ENCODE measurements at regions not wholly inside any gene's neighbourhood (a gene's known extent, or its start where the extent isn't known, plus 50 kb on each side); places are given as distances from the start of the nearest gene placed in this dataset.

GRCh38 chr14:94880876-94881275 is 111.0 kb upstream of the GSC start:
- no peaks in the 10 kb centered on the region for H3K27me3 Mint-ChIP-seq (ENCODE audit: insufficient read depth)
- H3K27ac Mint-ChIP-seq: no peak overlapping the region
- no peaks in the 10 kb centered on the region for H3K36me3 Mint-ChIP-seq (ENCODE audit: low read depth)
- H3K4me1 Mint-ChIP-seq (ENCODE audit: low read depth): no peaks in the 10 kb centered on the region
- no peak for DNase-seq (ENCODE audit: low spot score)
- no peaks in the 10 kb centered on the region for H3K9me3 Mint-ChIP-seq
- intact Hi-C loops (cut with micrococcal nuclease): no loop called here
- H3K4me3 Mint-ChIP-seq: no peak overlapping the region

DNA sequence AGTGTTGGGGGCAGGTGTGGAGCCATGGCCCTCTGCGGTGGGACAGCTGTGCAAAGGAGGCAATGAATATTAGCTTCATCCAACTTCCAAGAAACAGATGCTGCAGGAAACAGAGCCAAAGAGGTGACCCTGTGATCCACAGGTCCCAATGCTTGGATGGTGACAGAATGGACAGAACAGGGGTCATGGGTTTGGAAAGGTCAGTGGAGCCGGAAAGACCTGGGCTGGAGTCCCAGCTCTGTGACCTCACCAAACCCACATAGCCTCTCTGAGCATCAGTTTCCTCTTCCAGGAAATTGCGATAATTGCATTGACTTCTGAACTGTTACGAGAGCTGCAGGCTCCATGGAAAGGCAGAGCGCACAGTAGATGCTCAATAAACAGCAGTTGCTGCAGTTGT is 110.2 kb upstream of the GSC start:
- Mint-ChIP-seq H3K27ac (no peak overlapping the region), H3K9me3 (no peaks in the 10 kb centered on the region), H3K36me3 (ENCODE audit: low read depth) (no peaks in the 10 kb centered on the region), H3K4me1 (ENCODE audit: low read depth) (no peaks in the 10 kb centered on the region), H3K27me3 (ENCODE audit: insufficient read depth) (no peaks in the 10 kb centered on the region), H3K4me3 (no peak overlapping the region)
- no peak for DNase-seq (ENCODE audit: low spot score)
- intact Hi-C loops (cut with micrococcal nuclease): no loop called here

- Mint-ChIP-seq H3K9me3 (no peaks in the 10 kb centered on the region), H3K4me1 (ENCODE audit: low read depth) (no peaks in the 10 kb centered on the region), H3K4me3 (no peak overlapping the region), H3K27me3 (ENCODE audit: insufficient read depth) (no peaks in the 10 kb centered on the region), H3K36me3 (ENCODE audit: low read depth) (no peaks in the 10 kb centered on the region), H3K27ac (no peak overlapping the region)
- DNase-seq (ENCODE audit: low spot score): no peak
- intact Hi-C loops (cut with micrococcal nuclease): no loop called here
These were observed 109.6 kb upstream of the GSC start for GRCh38 chr14:94879537-94879936.

- H3K27ac Mint-ChIP-seq: no peak overlapping the region
- no peaks in the 10 kb centered on the region for H3K9me3 Mint-ChIP-seq
- H3K36me3 Mint-ChIP-seq (ENCODE audit: low read depth): no peaks in the 10 kb centered on the region
- H3K4me1 Mint-ChIP-seq (ENCODE audit: low read depth): no peaks in the 10 kb centered on the region
- intact Hi-C loops (cut with micrococcal nuclease): no loop called here
- no peak for DNase-seq (ENCODE audit: low spot score)
- no peaks in the 10 kb centered on the region for H3K27me3 Mint-ChIP-seq (ENCODE audit: insufficient read depth)
- no peak overlapping the region for H3K4me3 Mint-ChIP-seq
These were observed 106.4 kb upstream of the GSC start for GRCh38 chr14:94876306-94876705.

GRCh38 chr14:94875256-94875655 is 105.3 kb upstream of the GSC start:
- DNase-seq (ENCODE audit: low spot score): no peak
- no peaks in the 10 kb centered on the region for H3K27me3 Mint-ChIP-seq (ENCODE audit: insufficient read depth)
- no peaks in the 10 kb centered on the region for H3K36me3 Mint-ChIP-seq (ENCODE audit: low read depth)
- H3K4me1 Mint-ChIP-seq (ENCODE audit: low read depth): no peaks in the 10 kb centered on the region
- no peaks in the 10 kb centered on the region for H3K9me3 Mint-ChIP-seq
- H3K4me3 Mint-ChIP-seq: no peak overlapping the region
- intact Hi-C loops (cut with micrococcal nuclease): no loop called here
- H3K27ac Mint-ChIP-seq: no peak overlapping the region

DNA sequence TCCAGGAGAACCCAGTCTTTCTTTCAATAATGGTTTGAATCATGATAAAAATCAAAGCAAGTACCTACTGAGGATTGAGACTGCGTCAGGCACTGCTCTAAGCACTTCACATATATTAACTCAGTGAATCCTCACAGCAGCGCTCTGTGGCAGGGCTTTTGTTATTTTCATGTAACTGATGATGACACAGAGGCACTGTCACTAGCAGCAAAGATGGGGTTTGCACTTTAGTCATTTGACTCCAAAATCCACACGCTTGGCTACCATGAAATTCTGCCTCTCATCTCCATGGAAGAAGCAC is 98.8 kb upstream of the GSC start:
- no peaks in the 10 kb centered on the region for H3K9me3 Mint-ChIP-seq
- H3K4me3 Mint-ChIP-seq: no peak overlapping the region
- peaks cover 16% of the 10 kb centered on the region for H3K27me3 Mint-ChIP-seq (ENCODE audit: insufficient read depth)
- no peak overlapping the region for H3K27ac Mint-ChIP-seq
- H3K4me1 Mint-ChIP-seq (ENCODE audit: low read depth): no peaks in the 10 kb centered on the region
- intact Hi-C loops (cut with micrococcal nuclease): no loop called here
- no peak for DNase-seq (ENCODE audit: low spot score)
- no peaks in the 10 kb centered on the region for H3K36me3 Mint-ChIP-seq (ENCODE audit: low read depth)

DNA sequence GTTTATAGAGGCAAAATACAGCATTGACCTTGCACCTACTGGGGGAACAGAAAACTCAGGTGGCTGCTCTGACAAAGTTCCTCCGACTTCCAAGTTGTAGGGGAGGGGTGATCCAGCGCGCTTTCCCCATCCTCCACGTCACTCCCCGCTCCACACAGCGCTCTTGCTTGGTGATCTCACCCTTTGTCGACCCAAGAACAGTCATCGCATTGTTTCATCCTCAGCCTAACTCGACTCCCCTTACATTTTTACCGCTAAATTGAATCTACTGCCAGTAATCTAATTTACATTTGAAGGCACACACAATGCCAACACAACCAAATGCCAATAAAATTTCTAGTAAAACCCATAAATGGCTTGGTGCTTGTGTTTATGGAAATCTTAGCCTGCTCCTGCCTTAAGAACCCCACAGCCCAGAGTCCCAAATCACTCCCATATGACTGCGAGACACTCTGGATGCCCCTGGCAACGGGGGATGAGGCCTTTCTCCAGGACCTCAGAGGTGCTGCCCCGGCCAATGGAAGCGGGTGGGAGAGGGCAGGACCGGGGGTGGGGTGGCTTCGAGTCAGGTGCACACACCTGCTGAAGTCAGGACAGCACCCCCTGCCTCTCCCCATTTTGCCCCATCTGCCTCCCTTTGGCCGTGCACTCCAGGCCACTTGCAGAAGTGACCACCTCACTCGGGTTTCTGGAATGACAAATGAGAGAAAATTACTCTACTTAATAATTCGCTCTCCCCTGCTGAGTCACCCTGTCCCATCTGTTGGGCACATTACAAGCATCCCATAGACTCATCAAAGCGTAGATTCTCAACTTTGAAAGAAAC is 98.2 kb upstream of the GSC start:
- H3K27ac Mint-ChIP-seq: no peak overlapping the region
- peaks cover 16% of the 10 kb centered on the region for H3K27me3 Mint-ChIP-seq (ENCODE audit: insufficient read depth)
- no peak for DNase-seq (ENCODE audit: low spot score)
- H3K36me3 Mint-ChIP-seq (ENCODE audit: low read depth): no peaks in the 10 kb centered on the region
- H3K4me1 Mint-ChIP-seq (ENCODE audit: low read depth): no peaks in the 10 kb centered on the region
- H3K4me3 Mint-ChIP-seq: no peak overlapping the region
- no peaks in the 10 kb centered on the region for H3K9me3 Mint-ChIP-seq
- intact Hi-C loops (cut with micrococcal nuclease): no loop called here

DNA sequence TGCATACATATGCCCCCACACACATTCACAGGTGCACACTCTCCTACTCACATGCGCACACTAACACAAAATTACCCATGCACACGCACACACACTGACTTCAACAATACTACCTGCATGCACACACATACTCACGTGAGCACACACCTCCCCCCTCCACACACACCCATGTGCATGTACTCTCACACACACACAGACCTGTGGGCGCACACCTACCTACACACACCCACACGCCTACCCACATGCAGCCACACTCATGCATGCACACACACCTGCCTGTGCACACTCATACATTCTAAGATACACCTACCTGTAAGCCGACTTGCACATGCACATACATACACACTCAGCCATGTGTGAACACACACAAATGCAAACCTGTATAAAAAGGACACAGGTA is 97.3 kb upstream of the GSC start:
- H3K9me3 Mint-ChIP-seq: no peaks in the 10 kb centered on the region
- no peaks in the 10 kb centered on the region for H3K4me1 Mint-ChIP-seq (ENCODE audit: low read depth)
- intact Hi-C loops (cut with micrococcal nuclease): no loop called here
- no peak overlapping the region for H3K4me3 Mint-ChIP-seq
- DNase-seq (ENCODE audit: low spot score): no peak
- H3K27ac Mint-ChIP-seq: no peak overlapping the region
- H3K36me3 Mint-ChIP-seq (ENCODE audit: low read depth): no peaks in the 10 kb centered on the region
- H3K27me3 Mint-ChIP-seq (ENCODE audit: insufficient read depth): peaks cover 18% of the 10 kb centered on the region

- intact Hi-C loops (cut with micrococcal nuclease): no loop called here
- no peak for DNase-seq (ENCODE audit: low spot score)
- Mint-ChIP-seq H3K36me3 (ENCODE audit: low read depth) (no peaks in the 10 kb centered on the region), H3K27ac (no peak overlapping the region), H3K4me3 (no peak overlapping the region), H3K27me3 (ENCODE audit: insufficient read depth) (peaks cover 18% of the 10 kb centered on the region), H3K9me3 (no peaks in the 10 kb centered on the region), H3K4me1 (ENCODE audit: low read depth) (no peaks in the 10 kb centered on the region)
These were observed 94.7 kb upstream of the GSC start for GRCh38 chr14:94864387-94865195.

- H3K27ac Mint-ChIP-seq: no peak overlapping the region
- H3K27me3 Mint-ChIP-seq (ENCODE audit: insufficient read depth): peaks cover 15% of the 10 kb centered on the region
- DNase-seq (ENCODE audit: low spot score): no peak
- H3K36me3 Mint-ChIP-seq (ENCODE audit: low read depth): no peaks in the 10 kb centered on the region
- no peaks in the 10 kb centered on the region for H3K4me1 Mint-ChIP-seq (ENCODE audit: low read depth)
- intact Hi-C loops (cut with micrococcal nuclease): no loop called here
- no peak overlapping the region for H3K4me3 Mint-ChIP-seq
- H3K9me3 Mint-ChIP-seq: no peaks in the 10 kb centered on the region
These were observed 93.5 kb upstream of the GSC start for GRCh38 chr14:94863366-94863765.

DNA sequence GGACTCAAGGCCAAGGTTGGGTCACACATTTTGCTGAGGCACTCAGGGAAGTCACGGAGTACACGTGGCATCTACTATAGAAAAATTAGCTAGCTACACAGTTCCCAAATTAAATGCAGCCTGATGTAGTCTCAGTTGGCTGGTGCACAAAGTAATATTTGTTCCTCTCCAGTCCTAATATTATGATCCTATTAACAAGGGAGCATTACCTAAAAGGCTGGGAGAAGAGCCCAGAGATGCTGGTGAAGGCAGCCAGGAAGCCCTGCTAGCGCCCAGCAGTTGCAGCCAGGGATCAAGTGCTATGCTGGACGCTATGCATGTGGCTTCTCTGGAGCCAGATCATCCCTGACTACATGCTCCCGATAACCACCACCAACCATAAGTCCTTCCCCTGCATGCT is 88.0 kb upstream of the GSC start:
- H3K27ac Mint-ChIP-seq: no peak overlapping the region
- H3K27me3 Mint-ChIP-seq (ENCODE audit: insufficient read depth): peaks cover 1% of the 10 kb centered on the region
- no peak for DNase-seq (ENCODE audit: low spot score)
- no peaks in the 10 kb centered on the region for H3K4me1 Mint-ChIP-seq (ENCODE audit: low read depth)
- intact Hi-C loops (cut with micrococcal nuclease): no loop called here
- no peak overlapping the region for H3K4me3 Mint-ChIP-seq
- no peaks in the 10 kb centered on the region for H3K36me3 Mint-ChIP-seq (ENCODE audit: low read depth)
- peaks cover 6% of the 10 kb centered on the region for H3K9me3 Mint-ChIP-seq

DNA sequence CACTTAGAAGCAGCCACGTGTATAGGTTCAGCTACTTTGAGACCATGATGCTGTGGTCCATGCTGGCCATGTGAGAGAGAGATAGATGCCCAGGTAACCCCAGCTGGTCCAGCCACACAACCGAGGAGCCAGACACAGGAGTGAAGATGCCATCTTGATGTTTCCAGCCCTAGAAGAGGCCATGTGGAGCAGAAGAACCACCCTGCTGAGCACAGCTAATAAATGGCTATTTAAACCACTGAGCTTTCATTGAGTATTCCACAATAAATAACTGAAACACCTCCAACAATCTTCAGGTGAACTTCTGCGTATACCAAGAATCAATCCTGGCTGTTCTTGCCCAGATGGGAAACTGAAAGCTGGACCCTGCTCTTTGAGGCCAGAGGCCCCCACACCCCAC is 84.0 kb upstream of the GSC start:
- Mint-ChIP-seq H3K36me3 (ENCODE audit: low read depth) (no peaks in the 10 kb centered on the region), H3K27me3 (ENCODE audit: insufficient read depth) (no peaks in the 10 kb centered on the region), H3K4me3 (no peak overlapping the region), H3K4me1 (ENCODE audit: low read depth) (no peaks in the 10 kb centered on the region), H3K27ac (no peak overlapping the region), H3K9me3 (peaks cover 6% of the 10 kb centered on the region)
- intact Hi-C loops (cut with micrococcal nuclease): no loop called here
- no peak for DNase-seq (ENCODE audit: low spot score)

DNA sequence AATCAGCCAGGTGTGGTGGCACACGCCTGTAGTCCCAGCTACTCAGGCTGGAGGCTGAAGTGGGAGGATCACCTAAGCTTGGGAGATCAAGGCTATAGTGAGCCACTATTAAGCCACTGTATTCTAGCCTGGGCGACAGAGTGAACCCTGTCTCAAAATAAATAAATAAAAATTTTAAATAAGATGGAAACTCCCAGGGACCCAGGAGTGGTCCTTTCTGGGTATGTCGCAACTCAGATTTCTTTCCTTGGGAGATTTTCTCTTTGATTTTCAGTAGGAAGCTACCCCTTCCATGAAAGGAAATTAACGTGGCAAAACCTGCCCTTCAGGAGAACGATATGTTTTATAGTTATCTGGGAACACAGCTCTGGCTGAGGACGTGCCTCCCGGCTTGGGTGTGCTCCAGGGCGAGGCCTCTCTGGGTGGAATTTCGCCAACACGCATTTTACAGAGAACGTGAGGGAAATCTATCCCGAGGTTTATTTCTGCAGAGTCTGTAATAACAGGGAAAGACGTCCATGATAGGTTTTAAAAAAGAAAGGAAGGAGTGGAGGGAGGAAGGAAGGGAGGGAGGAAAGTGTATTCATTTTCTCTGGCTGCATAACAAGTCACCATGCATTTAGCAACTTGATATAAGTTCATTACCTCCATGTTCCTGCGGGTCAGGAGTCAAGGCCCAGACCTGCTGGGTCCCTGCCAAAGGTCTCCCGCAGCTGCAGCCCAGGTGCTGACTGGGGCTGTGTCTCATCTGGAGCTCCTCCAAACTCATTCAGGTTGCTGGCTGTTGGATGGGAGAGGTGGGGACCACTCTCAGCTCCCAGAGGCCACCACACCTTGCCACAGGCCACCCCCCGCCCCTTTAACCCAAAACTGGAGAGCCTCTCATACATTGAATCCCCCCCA is 80.6 kb upstream of the GSC start:
- Mint-ChIP-seq H3K27me3 (ENCODE audit: insufficient read depth) (no peaks in the 10 kb centered on the region), H3K27ac (no peak overlapping the region), H3K9me3 (peaks cover 6% of the 10 kb centered on the region), H3K36me3 (ENCODE audit: low read depth) (no peaks in the 10 kb centered on the region), H3K4me3 (no peak overlapping the region), H3K4me1 (ENCODE audit: low read depth) (no peaks in the 10 kb centered on the region)
- intact Hi-C loops (cut with micrococcal nuclease): no loop called here
- DNase-seq (ENCODE audit: low spot score): no peak

Data from activated T-helper 1 cell treated with anti-CD3 and anti-CD28 coated beads, Interleukin-12 subunit alpha, Interleukin-12 subunit beta, Interleukin-2, Interleukin-4 antibody, amounts not matched to agents 30 ng/mL and 10 ng/mL and 1 ng/mL, durations not matched to agents 14 hours and 24 hours and 36 hours (primary cell).